Right lobe of liver (tissue), 4 donors: ENCODE measurements at regions not wholly inside any gene's neighbourhood (a gene's known extent, or its start where the extent isn't known, plus 50 kb on each side); places are given as distances from the start of the nearest gene placed in this dataset.

Source experiments
- CTCF ChIP-seq, 4 donors: fragments of 200-600 bp in 3 of 4; fragments of 450-650 bp in 1 of 4; IDR thresholded peaks; one replicate each; pipeline versions ENCODE4 v1.5.1 to v1.8.0; 2016 to 2022; ENCODE audit warnings: antibody characterized with exemption in 4 of 4, mild to moderate bottlenecking in 2 of 4
- POLR2A ChIP-seq: fragments of 450-650 bp; IDR thresholded peaks from one replicate; pipeline ENCODE4 v1.6.1; 2017; ENCODE audit warnings: antibody characterized with exemption, mild to moderate bottlenecking
- donor health status: DM: no; HTN: no; CAD: no.
- donor health status: DM: no; HTN: no; CAD: no.
- donor health status: DM: no; HTN: yes; CAD: no.

DNA sequence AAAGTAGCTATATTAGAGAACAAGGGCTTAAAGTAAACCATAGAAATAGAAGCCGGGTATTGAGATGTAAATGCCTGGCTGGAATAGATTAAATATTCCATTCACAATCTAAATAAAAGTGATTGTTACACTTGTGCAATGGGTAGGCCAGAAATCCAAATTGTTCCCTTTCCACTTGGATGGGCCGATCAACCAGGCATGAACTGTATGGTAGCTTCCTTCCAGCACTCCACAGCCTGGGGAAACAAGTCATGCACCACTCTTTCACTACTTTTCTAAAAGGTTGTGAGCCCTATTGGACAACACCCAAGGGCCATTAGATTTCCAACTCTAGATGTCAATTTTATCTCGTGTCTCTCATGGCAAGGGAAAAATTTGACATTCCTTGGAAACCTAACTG is 407.3 kb upstream of the HSFY2 start:
- TF ChIP-seq CTCF (IDR thresholded peaks at IDR 0.05), result no peak
- TF ChIP-seq POLR2A, result no peak
